Endodermal cell (in vitro differentiated cells): ENCODE measurements at regions not wholly inside any gene's neighbourhood (a gene's known extent, or its start where the extent isn't known, plus 50 kb on each side); places are given as distances from the start of the nearest gene placed in this dataset.

Source experiments
- DNase-seq: peaks from one replicate; pipeline ENCODE4 v3.0.0-alpha.2; 2017
- H3K27ac ChIP-seq: 2 replicates; pipeline ENCODE4 v1.5.1; 2013; ENCODE audit warnings: mild to moderate bottlenecking, low read depth, low read length, moderate library complexity
- H3K27me3 ChIP-seq: 2 replicates; pipeline ENCODE4 v1.6.1; 2013; ENCODE audit warnings: mild to moderate bottlenecking, low read length, moderate library complexity; ENCODE audit not compliant: insufficient read depth, control insufficient read depth, poor library complexity, severe bottlenecking
- H3K36me3 ChIP-seq: 2 replicates; pipeline ENCODE4 v1.7.0; 2013; ENCODE audit warnings: mild to moderate bottlenecking, low read length, moderate library complexity; ENCODE audit not compliant: control insufficient read depth, insufficient read depth
- H3K4me1 ChIP-seq: one replicate; pipeline ENCODE4 v1.7.0; 2013; ENCODE audit warnings: low read length; ENCODE audit not compliant: control insufficient read depth, insufficient read depth
- H3K4me3 ChIP-seq: 2 replicates; pipeline ENCODE4 v1.5.1; 2013; ENCODE audit warnings: mild to moderate bottlenecking, low read length, moderate library complexity
- H3K9ac ChIP-seq: 2 replicates; pipeline ENCODE4 v1.6.1; 2013; ENCODE audit warnings: mild to moderate bottlenecking, low read length, moderate library complexity; ENCODE audit not compliant: poor library complexity, severe bottlenecking; ENCODE audit errors: extremely low read depth
- H3K9me3 ChIP-seq: 2 replicates; pipeline ENCODE4 v1.6.1; 2013; ENCODE audit warnings: mild to moderate bottlenecking, low read length, moderate library complexity; ENCODE audit not compliant: control insufficient read depth
- H3K27ac Mint-ChIP-seq: 2 replicates; pipeline ENCODE4 v1.8.0; 2020; ENCODE audit warnings: mixed read lengths
- H3K27me3 Mint-ChIP-seq: 2 replicates; pipeline ENCODE4 v1.8.0; 2021; ENCODE audit warnings: mild to moderate bottlenecking, mixed read lengths; ENCODE audit not compliant: insufficient read depth
- H3K36me3 Mint-ChIP-seq: 2 replicates; pipeline ENCODE4 v1.8.0; 2020; ENCODE audit warnings: low read depth, mixed read lengths
- H3K4me1 Mint-ChIP-seq: 2 replicates; pipeline ENCODE4 v1.8.0; 2020; ENCODE audit warnings: mixed read lengths
- H3K4me3 Mint-ChIP-seq: 2 replicates; pipeline ENCODE4 v1.8.0; 2020; ENCODE audit warnings: mild to moderate bottlenecking, moderate library complexity, mixed read lengths
- H3K9me3 Mint-ChIP-seq: 2 replicates; pipeline ENCODE4 v1.8.0; 2020; ENCODE audit warnings: mild to moderate bottlenecking, mixed read lengths
- CTCF ChIP-seq: fragments of 200-600 bp; sonication (generic); conservative IDR thresholded peaks from 2 replicates; pipeline ENCODE4 v1.5.0; 2021; ENCODE audit warnings: antibody characterized with exemption, mild to moderate bottlenecking
- WGBS, 2 experiments: methylation state at CpG; one replicate each; pipeline versions ENCODE4 v1.1.5 to v1.1.7; 2013; ENCODE audit warnings: missing lambda C conversion rate in 2 of 2, mixed read lengths in 1 of 2; ENCODE audit not compliant: insufficient coverage in 1 of 2, insufficient read length in 1 of 2; 5-methylcytosine and 5-hydroxymethylcytosine counted together

- H3K9me3 Mint-ChIP-seq: no peaks in the 10 kb centered on the region
- no peak overlapping the region for H3K4me3 Mint-ChIP-seq
- H3K4me1 Mint-ChIP-seq: peaks cover 3% of the 10 kb centered on the region
- no peaks in the 10 kb centered on the region for H3K36me3 Mint-ChIP-seq
- WGBS, 2 experiments: 100% methylated on average over 1 of the region's 2 CpGs; no CpG with 5 or more reads in 1 of the 2 experiments
- Histone ChIP-seq H3K4me1 (peaks cover 1% of the 10 kb centered on the region), H3K27me3 (no peaks in the 10 kb centered on the region), H3K4me3 (no peak overlapping the region), H3K9me3 (no peaks in the 10 kb centered on the region), H3K36me3 (no peaks in the 10 kb centered on the region), H3K27ac (no peak overlapping the region), H3K9ac (no peak overlapping the region)
- H3K27ac Mint-ChIP-seq: peak overlapping the region; percentile 65
- no peaks in the 10 kb centered on the region for H3K27me3 Mint-ChIP-seq
- DNase-seq: no peak
- no peak for TF ChIP-seq CTCF
Measured at GRCh38 chr7:16028103-16028502, 341.6 kb upstream of the MEOX2 start.

- Histone ChIP-seq H3K4me3 (no peak overlapping the region), H3K36me3 (no peaks in the 10 kb centered on the region), H3K9me3 (no peaks in the 10 kb centered on the region), H3K27me3 (no peaks in the 10 kb centered on the region), H3K4me1 (no peaks in the 10 kb centered on the region), H3K27ac (no peak overlapping the region), H3K9ac (no peak overlapping the region)
- H3K9me3 Mint-ChIP-seq: no peaks in the 10 kb centered on the region
- H3K27ac Mint-ChIP-seq: no peak overlapping the region
- H3K4me3 Mint-ChIP-seq: no peak overlapping the region
- H3K27me3 Mint-ChIP-seq: no peaks in the 10 kb centered on the region
- no peaks in the 10 kb centered on the region for H3K36me3 Mint-ChIP-seq
- WGBS, 2 experiments: 99 to 100% methylated on average over 2 of the region's 2 CpGs
- no peak for TF ChIP-seq CTCF
- no peak for DNase-seq
- H3K4me1 Mint-ChIP-seq: no peaks in the 10 kb centered on the region
Measured at GRCh38 chr7:16027396-16027795, 340.9 kb upstream of the MEOX2 start.

GRCh38 chr7:16026253-16027020 lies 340.0 kb upstream of the MEOX2 start:
- no peaks in the 10 kb centered on the region for H3K27me3 ChIP-seq
- H3K4me3 ChIP-seq: no peak overlapping the region
- no peaks in the 10 kb centered on the region for H3K4me1 ChIP-seq
- H3K9me3 ChIP-seq: no peaks in the 10 kb centered on the region
- WGBS, 2 experiments: 93 to 96% methylated on average over 8 to 10 of the region's 10 CpGs
- TF ChIP-seq CTCF: no peak
- no peak overlapping the region for H3K27ac ChIP-seq
- H3K27ac Mint-ChIP-seq: no peak overlapping the region
- H3K27me3 Mint-ChIP-seq: no peaks in the 10 kb centered on the region
- no peaks in the 10 kb centered on the region for H3K9me3 Mint-ChIP-seq
- H3K4me3 Mint-ChIP-seq: no peak overlapping the region
- DNase-seq: no peak
- no peaks in the 10 kb centered on the region for H3K36me3 Mint-ChIP-seq
- H3K4me1 Mint-ChIP-seq: no peaks in the 10 kb centered on the region
- H3K9ac ChIP-seq: no peak overlapping the region
- H3K36me3 ChIP-seq: no peaks in the 10 kb centered on the region
